SK-N-SH (cell line): ENCODE measurements at regions not wholly inside any gene's neighbourhood (a gene's known extent, or its start where the extent isn't known, plus 50 kb on each side); places are given as distances from the start of the nearest gene placed in this dataset.

ENCODE experiments used
- CTCF ChIA-PET: fragments of 300-600, 350-600 bp; formaldehyde crosslinking; extraction: SDS; loops from one replicate; lab custom pipeline; 2021; lab: Yijun Ruan, JAX
- POLR2A ChIA-PET: fragments of 350-600 bp; sonication (Branson Sonifier 250); formaldehyde crosslinking; extraction: SDS; loops from one replicate; lab custom pipeline; 2020; ENCODE audit warnings: antibody characterized with exemption, inconsistent platforms; lab: Yijun Ruan, JAX
- DNase-seq: peaks from one replicate; pipeline ENCODE4 v3.0.0; 2012
- H2AFZ ChIP-seq: fragments of 200-600 bp; sonication (generic); 2 replicates; pipeline ENCODE4 v1.8.1; 2016; ENCODE audit warnings: antibody characterized with exemption, mild to moderate bottlenecking, low read depth
- H3F3A ChIP-seq: fragments of 200-600 bp; sonication (generic); replicated peaks from 2 replicates; pipeline ENCODE3; 2016; ENCODE audit warnings: antibody characterized with exemption, mild to moderate bottlenecking; ENCODE audit not compliant: insufficient read depth
- H3K27ac ChIP-seq, 2 experiments: fragments of 200-500 bp in 1 of 2; fragments of 200-600 bp in 1 of 2; sonication (Bioruptor generic) in 1 of 2; sonication (generic), shearing (Covaris generic) in 1 of 2; 2 replicates each; pipeline versions ENCODE4 v1.5.1 to v1.6.1; 2014 to 2016; ENCODE audit warnings: low read depth in 2 of 2, inconsistent platforms in 1 of 2, low read length in 1 of 2, mild to moderate bottlenecking in 1 of 2, mixed read lengths in 1 of 2
- H3K27me3 ChIP-seq: fragments of 200-600 bp; sonication (generic), shearing (Covaris generic); 2 replicates; pipeline ENCODE4 v1.6.1; 2016; ENCODE audit warnings: mixed run types; ENCODE audit not compliant: insufficient read depth
- H3K36me3 ChIP-seq, 2 experiments: fragments of 200-500 bp in 1 of 2; fragments of 200-600 bp in 1 of 2; sonication (Bioruptor generic) in 1 of 2; sonication (generic) in 1 of 2; replicated peaks in 1 of 2; 2 replicates each; pipeline versions ENCODE3 to v1.5.1; 2014 to 2016; ENCODE audit warnings: low read length in 1 of 2, mild to moderate bottlenecking in 1 of 2; ENCODE audit not compliant: insufficient read depth in 2 of 2, control insufficient read depth in 1 of 2
- H3K4me1 ChIP-seq, 2 experiments: fragments of 200-500 bp in 1 of 2; fragments of 200-600 bp in 1 of 2; sonication (Bioruptor generic) in 1 of 2; sonication (generic), shearing (Covaris generic) in 1 of 2; 2 replicates each; pipeline versions ENCODE4 v1.5.1 to v1.6.1; 2014 to 2016; ENCODE audit warnings: low read depth in 1 of 2, low read length in 1 of 2, mixed run types in 1 of 2; ENCODE audit not compliant: insufficient read depth in 2 of 2, control insufficient read depth in 1 of 2
- H3K4me2 ChIP-seq: fragments of 200-600 bp; sonication (generic), shearing (Covaris generic); 2 replicates; pipeline ENCODE4 v1.6.1; 2017; ENCODE audit warnings: mixed run types
- H3K4me3 ChIP-seq, 2 experiments: fragments of 200-500 bp in 1 of 2; fragments of 200-600 bp in 1 of 2; sonication (Bioruptor generic) in 1 of 2; sonication (generic), shearing (Covaris generic) in 1 of 2; 2 replicates each; pipeline versions ENCODE4 v1.5.1 to v1.8.1; 2014 to 2016; ENCODE audit warnings: low read depth in 2 of 2, inconsistent platforms in 1 of 2, low read length in 1 of 2, mild to moderate bottlenecking in 1 of 2, mixed read lengths in 1 of 2, moderate library complexity in 1 of 2
- H3K79me2 ChIP-seq: fragments of 200-600 bp; sonication (generic); 2 replicates; pipeline ENCODE4 v1.8.1; 2017; ENCODE audit warnings: mild to moderate bottlenecking; ENCODE audit not compliant: insufficient read depth
- H3K9ac ChIP-seq: fragments of 200-600 bp; sonication (generic); 2 replicates; pipeline ENCODE4 v1.6.1; 2017; ENCODE audit warnings: mixed run types
- H3K9me2 ChIP-seq: fragments of 200-600 bp; sonication (generic); 2 replicates; pipeline ENCODE4 v1.6.1; 2017; ENCODE audit warnings: mixed run types
- H3K9me3 ChIP-seq: fragments of 200-600 bp; sonication (generic); 2 replicates; pipeline ENCODE4 v1.6.1; 2017; ENCODE audit warnings: mixed run types, mild to moderate bottlenecking, moderate library complexity
- H4K20me1 ChIP-seq: fragments of 200-600 bp; sonication (generic); 2 replicates; pipeline ENCODE4 v1.6.1; 2017; ENCODE audit warnings: mild to moderate bottlenecking, mixed run types; ENCODE audit not compliant: insufficient read depth
- CHD2 ChIP-seq: fragments of 150-350 bp; IDR thresholded peaks from 2 replicates; pipeline ENCODE4 v1.6.1; 2018; ENCODE audit warnings: low read length; ENCODE audit not compliant: partially characterized antibody
- ELF1 ChIP-seq: IDR thresholded peaks from 2 replicates; pipeline ENCODE4 v1.4.0; 2012
- EP300 ChIP-seq, 2 experiments: IDR thresholded peaks; 2 replicates each; pipeline versions ENCODE4 v1.4.0 to v1.6.1; 2012; ENCODE audit warnings: borderline replicate concordance in 1 of 2, low read depth in 1 of 2, low read length in 1 of 2
- EZH2phosphoT487 ChIP-seq: fragments of 200-600 bp; sonication (generic); IDR thresholded peaks from 2 replicates; pipeline ENCODE4 v1.6.1; 2017; ENCODE audit warnings: low read depth, mixed run types, mild to moderate bottlenecking, antibody characterized with exemption, moderate library complexity, borderline replicate concordance
- FOSL2 ChIP-seq: IDR thresholded peaks from 2 replicates; pipeline ENCODE4 v1.4.0; 2012; ENCODE audit warnings: low read depth, mild to moderate bottlenecking, moderate library complexity, borderline replicate concordance
- GABPA ChIP-seq: IDR thresholded peaks from 2 replicates; pipeline ENCODE4 v1.4.0; 2012; ENCODE audit warnings: low read depth, mild to moderate bottlenecking
- GATA2 ChIP-seq: sonication (generic); formaldehyde crosslinking; IDR thresholded peaks from 2 replicates; pipeline ENCODE4 v1.5.0; 2020; ENCODE audit warnings: mild to moderate bottlenecking, missing genetic modification reagents
- NRF1 ChIP-seq: IDR thresholded peaks from 2 replicates; pipeline ENCODE4 v1.6.1; 2012; ENCODE audit warnings: low read depth, mild to moderate bottlenecking, low read length
- POLR2AphosphoS5 ChIP-seq: IDR thresholded peaks from 2 replicates; pipeline ENCODE4 v1.6.1; 2012; ENCODE audit warnings: low read depth, low read length
- RCOR1 ChIP-seq: fragments of 150-350 bp; IDR thresholded peaks from 2 replicates; pipeline ENCODE4 v1.6.1; 2017; ENCODE audit warnings: antibody characterized with exemption, low read length
- REST ChIP-seq: IDR thresholded peaks from 2 replicates; pipeline ENCODE4 v1.6.1; 2012; ENCODE audit warnings: mild to moderate bottlenecking, low read depth, low read length, moderate library complexity
- RXRA ChIP-seq: IDR thresholded peaks from 2 replicates; pipeline ENCODE4 v1.4.0; 2012; ENCODE audit warnings: low read depth, mild to moderate bottlenecking, borderline replicate concordance
- SIN3A ChIP-seq: IDR thresholded peaks from 2 replicates; pipeline ENCODE4 v1.6.1; 2012; ENCODE audit warnings: low read depth, mild to moderate bottlenecking, low read length, moderate library complexity, borderline replicate concordance
- SMC3 ChIP-seq: IDR thresholded peaks from 2 replicates; pipeline ENCODE4 v1.6.1; 2012; ENCODE audit warnings: low read depth, low read length, improper control_type of control experiment
- TEAD4 ChIP-seq: IDR thresholded peaks from 2 replicates; pipeline ENCODE4 v1.4.0; 2012; ENCODE audit warnings: mild to moderate bottlenecking, borderline replicate concordance; ENCODE audit not compliant: insufficient read depth
- YY1 ChIP-seq: IDR thresholded peaks from 2 replicates; pipeline ENCODE4 v1.4.0; 2012; ENCODE audit warnings: low read depth, mild to moderate bottlenecking
- WGBS: methylation state at CpG from one replicate; pipeline ENCODE4 v1.1.6; 2017; ENCODE audit warnings: low lambda C conversion rate; 5-methylcytosine and 5-hydroxymethylcytosine counted together
- TF ChIP-seq, protein P1 (sequence below): IDR thresholded peaks from 2 replicates; pipeline ENCODE4 v1.4.0; 2012; ENCODE audit warnings: low read depth, borderline replicate concordance
- TF ChIP-seq, protein P2 (sequence below): fragments of 200-600 bp; sonication (generic); IDR thresholded peaks from 2 replicates; pipeline ENCODE4 v1.6.1; 2017; ENCODE audit warnings: antibody characterized with exemption, mild to moderate bottlenecking, moderate library complexity

- DNase-seq = no peak
- Histone ChIP-seq H4K20me1 (no peaks in the 10 kb centered on the region), H3K9ac (no peak overlapping the region), H3K27ac (no peak overlapping the region), H3K36me3 (no peaks in the 10 kb centered on the region), H3K4me1 (no peaks in the 10 kb centered on the region), H3K4me3 (no peak overlapping the region), H3K9me2 (no peaks in the 10 kb centered on the region), H2AFZ (no peak overlapping the region), H3K9me3 (no peaks in the 10 kb centered on the region), H3F3A (no peaks in the 10 kb centered on the region), H3K79me2 (no peaks in the 10 kb centered on the region), H3K4me2 (no peak overlapping the region), H3K27me3 (no peaks in the 10 kb centered on the region)
- ChIA-PET CTCF (interaction anchor here (0.6 to 2.4 kb wide), 3 partner anchors 12 to 262 kb away, joined by 3 to 6 read pairs (median 6); no protein-coding TSS in a partner anchor), POLR2A (no interaction called here)
- 88% methylated on average over 9 of the region's 9 CpGs for WGBS
- TF ChIP-seq SMC3 (no peak), CHD2 (no peak), EZH2phosphoT487 (no peak), FOSL2 (no peak), TEAD4 (no peak), RCOR1 (no peak), NRF1 (no peak)
- TF ChIP-seq, protein P1, sequence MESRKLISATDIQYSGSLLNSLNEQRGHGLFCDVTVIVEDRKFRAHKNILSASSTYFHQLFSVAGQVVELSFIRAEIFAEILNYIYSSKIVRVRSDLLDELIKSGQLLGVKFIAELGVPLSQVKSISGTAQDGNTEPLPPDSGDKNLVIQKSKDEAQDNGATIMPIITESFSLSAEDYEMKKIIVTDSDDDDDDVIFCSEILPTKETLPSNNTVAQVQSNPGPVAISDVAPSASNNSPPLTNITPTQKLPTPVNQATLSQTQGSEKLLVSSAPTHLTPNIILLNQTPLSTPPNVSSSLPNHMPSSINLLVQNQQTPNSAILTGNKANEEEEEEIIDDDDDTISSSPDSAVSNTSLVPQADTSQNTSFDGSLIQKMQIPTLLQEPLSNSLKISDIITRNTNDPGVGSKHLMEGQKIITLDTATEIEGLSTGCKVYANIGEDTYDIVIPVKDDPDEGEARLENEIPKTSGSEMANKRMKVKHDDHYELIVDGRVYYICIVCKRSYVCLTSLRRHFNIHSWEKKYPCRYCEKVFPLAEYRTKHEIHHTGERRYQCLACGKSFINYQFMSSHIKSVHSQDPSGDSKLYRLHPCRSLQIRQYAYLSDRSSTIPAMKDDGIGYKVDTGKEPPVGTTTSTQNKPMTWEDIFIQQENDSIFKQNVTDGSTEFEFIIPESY = no peak
Measured at GRCh38 chr11:123338997-123339752, 90.9 kb upstream of the GRAMD1B start.

- Histone ChIP-seq H3K27ac (no peak overlapping the region), H3K36me3 (no peaks in the 10 kb centered on the region), H3K9me2 (no peaks in the 10 kb centered on the region), H3K4me3 (no peak overlapping the region), H3K4me2 (no peak overlapping the region), H3K27me3 (no peaks in the 10 kb centered on the region), H3K9ac (no peak overlapping the region), H3K4me1 (no peaks in the 10 kb centered on the region), H3K9me3 (no peaks in the 10 kb centered on the region), H3F3A (no peaks in the 10 kb centered on the region), H4K20me1 (no peaks in the 10 kb centered on the region), H3K79me2 (no peaks in the 10 kb centered on the region), H2AFZ (no peak overlapping the region)
- DNase-seq = no peak
- TF ChIP-seq POLR2AphosphoS5 (no peak), FOSL2 (no peak), GABPA (no peak), REST (no peak), GATA2 (no peak), YY1 (no peak), TEAD4 (no peak), EZH2phosphoT487 (no peak), ELF1 (no peak), RXRA (no peak), CHD2 (no peak), NRF1 (no peak), EP300 (IDR thresholded peaks at IDR 0.05; ENCODE audit: borderline replicate concordance in 1 of 2, low read depth in 1 of 2, low read length in 1 of 2) (no peak), SIN3A (no peak)
- TF ChIP-seq, protein P2, sequence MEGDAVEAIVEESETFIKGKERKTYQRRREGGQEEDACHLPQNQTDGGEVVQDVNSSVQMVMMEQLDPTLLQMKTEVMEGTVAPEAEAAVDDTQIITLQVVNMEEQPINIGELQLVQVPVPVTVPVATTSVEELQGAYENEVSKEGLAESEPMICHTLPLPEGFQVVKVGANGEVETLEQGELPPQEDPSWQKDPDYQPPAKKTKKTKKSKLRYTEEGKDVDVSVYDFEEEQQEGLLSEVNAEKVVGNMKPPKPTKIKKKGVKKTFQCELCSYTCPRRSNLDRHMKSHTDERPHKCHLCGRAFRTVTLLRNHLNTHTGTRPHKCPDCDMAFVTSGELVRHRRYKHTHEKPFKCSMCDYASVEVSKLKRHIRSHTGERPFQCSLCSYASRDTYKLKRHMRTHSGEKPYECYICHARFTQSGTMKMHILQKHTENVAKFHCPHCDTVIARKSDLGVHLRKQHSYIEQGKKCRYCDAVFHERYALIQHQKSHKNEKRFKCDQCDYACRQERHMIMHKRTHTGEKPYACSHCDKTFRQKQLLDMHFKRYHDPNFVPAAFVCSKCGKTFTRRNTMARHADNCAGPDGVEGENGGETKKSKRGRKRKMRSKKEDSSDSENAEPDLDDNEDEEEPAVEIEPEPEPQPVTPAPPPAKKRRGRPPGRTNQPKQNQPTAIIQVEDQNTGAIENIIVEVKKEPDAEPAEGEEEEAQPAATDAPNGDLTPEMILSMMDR = no peak
- POLR2A ChIA-PET = no interaction called here
- WGBS = 75% methylated on average over 6 of the region's 6 CpGs
- CTCF ChIA-PET = interaction anchor here (0.6 to 2.4 kb wide), 2 partner anchors 13 to 261 kb away, joined by 3 to 6 read pairs; no protein-coding TSS in a partner anchor
Measured at GRCh38 chr11:123338266-123338800, 91.7 kb upstream of the GRAMD1B start.
